HG02938 (cell line): ENCODE measurements at regions not wholly inside any gene's neighbourhood (a gene's known extent, or its start where the extent isn't known, plus 50 kb on each side); places are given as distances from the start of the nearest gene placed in this dataset.
"Not testable (repeated sequence)": the region's sequence is repeated elsewhere in the genome, so short reads cannot be mapped to it uniquely, and the experiment has no call there.

ENCODE experiments used
- ATAC-seq: cut with Tn5 transposase; IDR thresholded peaks from one replicate; pipeline ENCODE4 v1.9.1; 2021; ENCODE audit warnings: mild to moderate bottlenecking, moderate library complexity; ENCODE audit not compliant: unreplicated experiment

GRCh38 chr7:24392774-24393173, 108.8 kb downstream of the NPY start:
- ATAC-seq, result no peak

GRCh38 chr7:24395512-24395911, 111.5 kb downstream of the NPY start:
- no peak for ATAC-seq

- ATAC-seq, result not testable (repeated sequence)
Observed at GRCh38 chr7:24396387-24396786, 112.4 kb downstream of the NPY start.

GRCh38 chr7:24401628-24402593, 117.9 kb downstream of the NPY start:
- no peak for ATAC-seq

GRCh38 chr7:24402655-24403054, 118.7 kb downstream of the NPY start:
- no peak for ATAC-seq

- ATAC-seq, result no peak
Observed at GRCh38 chr7:24403557-24403956, 119.6 kb downstream of the NPY start.

GRCh38 chr7:24404315-24404714, 120.3 kb downstream of the NPY start:
- ATAC-seq, result no peak

- ATAC-seq, result no peak
Observed at GRCh38 chr7:24405002-24405401, 121.0 kb downstream of the NPY start.

GRCh38 chr7:24406053-24406788, 122.2 kb downstream of the NPY start:
- no peak for ATAC-seq

GRCh38 chr7:24406789-24407299, 122.9 kb downstream of the NPY start:
- ATAC-seq, result no peak

GRCh38 chr7:24407965-24408364, 124.0 kb downstream of the NPY start:
- ATAC-seq, result no peak

- ATAC-seq, result no peak
Observed at GRCh38 chr7:24408798-24409430, 124.9 kb downstream of the NPY start.

- no peak for ATAC-seq
Observed at GRCh38 chr7:24409431-24410024, 125.5 kb downstream of the NPY start.

GRCh38 chr7:24411226-24411625, 127.2 kb downstream of the NPY start:
- no peak for ATAC-seq

GRCh38 chr7:24417526-24418120, 133.6 kb downstream of the NPY start:
- ATAC-seq, result no peak

GRCh38 chr7:24419077-24419476, 135.1 kb downstream of the NPY start:
- no peak for ATAC-seq

- ATAC-seq, result no peak
Observed at GRCh38 chr7:24419511-24419910, 135.5 kb downstream of the NPY start.

GRCh38 chr7:24422441-24423010, 138.5 kb downstream of the NPY start:
- ATAC-seq, result no peak

- ATAC-seq, result no peak
Observed at GRCh38 chr7:24425664-24426063, 141.7 kb downstream of the NPY start.

- ATAC-seq, result no peak
Observed at GRCh38 chr7:24427048-24427447, 143.1 kb downstream of the NPY start.
